ENCODE measurements at regions not wholly inside any gene's neighbourhood (a gene's known extent, or its start where the extent isn't known, plus 50 kb on each side); places are given as distances from the start of the nearest gene placed in this dataset.

DNA sequence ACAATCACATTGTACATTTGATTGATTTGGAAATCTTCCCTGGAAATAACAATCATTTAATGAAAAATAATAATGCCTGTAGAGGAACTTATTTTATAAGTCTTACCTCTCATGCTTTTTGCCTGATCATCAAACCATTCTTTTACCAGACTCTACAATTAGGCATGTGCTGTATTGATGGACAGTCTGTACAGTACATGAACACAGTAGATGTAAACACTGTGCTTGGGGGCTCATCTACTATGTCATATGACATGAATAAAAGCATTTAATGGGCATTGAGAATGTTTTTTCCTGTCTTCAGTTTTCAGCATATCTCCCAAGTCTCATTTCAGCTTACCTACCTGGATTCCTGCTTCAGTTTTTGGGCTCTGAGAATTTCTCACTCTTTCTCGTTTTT is 1070.9 kb downstream of the STIM2 start:
- ChIA-PET POLR2A (no interaction called here), CTCF (interaction anchor here (0.7 kb wide), 1 partner anchor 1149 kb away, joined by 4 read pairs; no protein-coding TSS in a partner anchor)
- no peak for TF ChIP-seq FOXA1 (IDR thresholded peaks at IDR 0.05)
- TF ChIP-seq SUZ12 (IDR thresholded peaks at IDR 0.05) = no peak
- no peak for TF ChIP-seq TARDBP (IDR thresholded peaks at IDR 0.05)
- no peak for TF ChIP-seq BHLHE40 (IDR thresholded peaks at IDR 0.05; ENCODE audit: borderline replicate concordance)
- TF ChIP-seq FOXM1 (IDR thresholded peaks at IDR 0.05; ENCODE audit: borderline replicate concordance) = no peak
- no peak for TF ChIP-seq SP1 (IDR thresholded peaks at IDR 0.05)
- no peak for TF ChIP-seq NFRKB (IDR thresholded peaks at IDR 0.05)
- TF ChIP-seq CTBP1 (IDR thresholded peaks at IDR 0.05; ENCODE audit: borderline replicate concordance) = no peak
- TF ChIP-seq LEF1 (IDR thresholded peaks at IDR 0.05; ENCODE audit: borderline replicate concordance) = no peak
- no peak for TF ChIP-seq L3MBTL2 (conservative IDR thresholded peaks at IDR 0.05)
- TF ChIP-seq ARNT (IDR thresholded peaks at IDR 0.05) = no peak
- TF ChIP-seq, protein P1, sequence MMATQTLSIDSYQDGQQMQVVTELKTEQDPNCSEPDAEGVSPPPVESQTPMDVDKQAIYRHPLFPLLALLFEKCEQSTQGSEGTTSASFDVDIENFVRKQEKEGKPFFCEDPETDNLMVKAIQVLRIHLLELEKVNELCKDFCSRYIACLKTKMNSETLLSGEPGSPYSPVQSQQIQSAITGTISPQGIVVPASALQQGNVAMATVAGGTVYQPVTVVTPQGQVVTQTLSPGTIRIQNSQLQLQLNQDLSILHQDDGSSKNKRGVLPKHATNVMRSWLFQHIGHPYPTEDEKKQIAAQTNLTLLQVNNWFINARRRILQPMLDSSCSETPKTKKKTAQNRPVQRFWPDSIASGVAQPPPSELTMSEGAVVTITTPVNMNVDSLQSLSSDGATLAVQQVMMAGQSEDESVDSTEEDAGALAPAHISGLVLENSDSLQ (IDR thresholded peaks at IDR 0.05) = no peak
- TF ChIP-seq ZNF384 (IDR thresholded peaks at IDR 0.05) = no peak
- no peak for TF ChIP-seq ELF4 (IDR thresholded peaks at IDR 0.05)
- TF ChIP-seq HDGF (IDR thresholded peaks at IDR 0.05; ENCODE audit: borderline replicate concordance) = no peak
- no peak for TF ChIP-seq FOXK2 (IDR thresholded peaks at IDR 0.05)
- DNase-seq (ENCODE audit: extremely low spot score) = no peak

DNA sequence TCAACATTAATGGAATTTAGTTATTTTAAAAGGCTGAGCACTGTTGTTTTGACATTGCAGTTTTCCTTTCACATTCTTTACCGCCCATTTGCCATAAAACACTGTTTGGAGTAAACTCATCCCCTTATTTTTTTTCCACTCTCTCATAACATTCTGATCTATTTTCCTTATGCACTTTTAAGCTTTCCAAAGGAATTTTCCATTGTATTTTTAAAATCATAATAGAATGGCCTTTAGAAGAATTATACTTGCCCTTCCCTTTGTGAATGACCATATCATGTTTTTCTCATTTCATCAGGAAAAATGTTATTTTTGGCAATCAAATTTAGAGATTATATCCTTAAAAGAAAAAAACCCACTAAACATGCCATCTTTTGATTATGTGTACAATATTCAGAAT is 1074.2 kb downstream of the STIM2 start:
- ChIA-PET POLR2A (no interaction called here), CTCF (no interaction called here)
- no peak for TF ChIP-seq NFRKB (IDR thresholded peaks at IDR 0.05)
- no peak for TF ChIP-seq L3MBTL2 (conservative IDR thresholded peaks at IDR 0.05)
- TF ChIP-seq BHLHE40 (IDR thresholded peaks at IDR 0.05; ENCODE audit: borderline replicate concordance) = no peak
- no peak for TF ChIP-seq FOXM1 (IDR thresholded peaks at IDR 0.05; ENCODE audit: borderline replicate concordance)
- TF ChIP-seq HDGF (IDR thresholded peaks at IDR 0.05; ENCODE audit: borderline replicate concordance) = no peak
- no peak for TF ChIP-seq ELF4 (IDR thresholded peaks at IDR 0.05)
- no peak for TF ChIP-seq CTBP1 (IDR thresholded peaks at IDR 0.05; ENCODE audit: borderline replicate concordance)
- no peak for TF ChIP-seq FOXK2 (IDR thresholded peaks at IDR 0.05)
- no peak for TF ChIP-seq ARNT (IDR thresholded peaks at IDR 0.05)
- TF ChIP-seq FOXA1 (IDR thresholded peaks at IDR 0.05) = no peak
- TF ChIP-seq, protein P1 (IDR thresholded peaks at IDR 0.05) = no peak
- no peak for TF ChIP-seq SP1 (IDR thresholded peaks at IDR 0.05)
- TF ChIP-seq LEF1 (IDR thresholded peaks at IDR 0.05; ENCODE audit: borderline replicate concordance) = no peak
- TF ChIP-seq ZNF384 (IDR thresholded peaks at IDR 0.05) = no peak

DNA sequence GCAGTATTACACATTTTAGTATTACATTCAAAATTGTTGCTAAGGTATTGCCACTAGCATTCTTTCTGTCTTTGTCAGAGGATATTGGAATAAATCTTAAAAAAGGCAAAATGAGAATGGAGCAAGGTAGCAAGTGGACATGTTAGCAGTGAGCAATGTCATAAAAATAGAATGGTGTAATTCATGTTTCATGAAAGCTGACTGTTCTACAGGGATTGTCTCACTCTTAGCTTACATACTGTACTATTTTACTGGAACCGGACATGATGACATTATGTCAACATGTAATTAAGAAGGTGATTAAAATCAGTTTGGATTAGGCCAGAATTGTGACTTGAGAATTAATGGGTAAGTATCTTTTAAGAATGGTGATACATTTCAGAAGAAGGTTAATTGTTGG is 1086.2 kb downstream of the STIM2 start:
- POLR2A ChIA-PET = no interaction called here
- CTCF ChIA-PET = no interaction called here
- TF ChIP-seq FOXA1 (IDR thresholded peaks at IDR 0.05) (no peak), LEF1 (IDR thresholded peaks at IDR 0.05; ENCODE audit: borderline replicate concordance) (no peak), SP1 (IDR thresholded peaks at IDR 0.05) (no peak)
- DNase-seq (ENCODE audit: extremely low spot score) = no peak

More for the DNA sequence above, 1074.2 kb downstream of the STIM2 start:
- no peak for DNase-seq (ENCODE audit: extremely low spot score)

DNA sequence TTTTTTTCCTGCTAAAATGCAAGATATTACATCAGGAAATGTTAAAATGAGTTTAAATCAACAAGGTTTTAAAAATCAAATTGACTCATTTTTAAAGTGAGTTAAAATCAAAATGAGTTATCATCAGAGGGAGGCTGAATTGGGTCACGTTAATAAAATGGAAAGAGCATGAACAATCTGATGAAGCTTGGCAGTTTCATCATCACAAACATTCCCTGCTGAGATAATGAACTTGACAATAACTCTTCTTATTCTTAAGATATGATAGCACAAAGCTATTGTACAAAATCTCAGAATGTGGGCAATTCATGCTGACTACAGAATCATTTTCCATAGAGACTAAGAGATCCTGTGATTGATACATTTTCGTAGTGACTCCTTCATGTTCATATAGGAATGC is 1086.7 kb downstream of the STIM2 start:
- TF ChIP-seq ZNF384 (IDR thresholded peaks at IDR 0.05) (no peak), LEF1 (IDR thresholded peaks at IDR 0.05; ENCODE audit: borderline replicate concordance) (no peak), L3MBTL2 (conservative IDR thresholded peaks at IDR 0.05) (no peak), FOXM1 (IDR thresholded peaks at IDR 0.05; ENCODE audit: borderline replicate concordance) (no peak), TARDBP (IDR thresholded peaks at IDR 0.05) (no peak), SUZ12 (IDR thresholded peaks at IDR 0.05) (no peak), HDGF (IDR thresholded peaks at IDR 0.05; ENCODE audit: borderline replicate concordance) (no peak), ARNT (IDR thresholded peaks at IDR 0.05) (no peak), NFRKB (IDR thresholded peaks at IDR 0.05) (no peak), SP1 (IDR thresholded peaks at IDR 0.05) (no peak), BHLHE40 (IDR thresholded peaks at IDR 0.05; ENCODE audit: borderline replicate concordance) (no peak), FOXA1 (IDR thresholded peaks at IDR 0.05) (no peak), CTBP1 (IDR thresholded peaks at IDR 0.05; ENCODE audit: borderline replicate concordance) (no peak), FOXK2 (IDR thresholded peaks at IDR 0.05) (no peak), ELF4 (IDR thresholded peaks at IDR 0.05) (no peak)
- TF ChIP-seq, protein P1 (IDR thresholded peaks at IDR 0.05) = no peak
- POLR2A ChIA-PET = no interaction called here
- no peak for DNase-seq (ENCODE audit: extremely low spot score)
- CTCF ChIA-PET = no interaction called here

DNA sequence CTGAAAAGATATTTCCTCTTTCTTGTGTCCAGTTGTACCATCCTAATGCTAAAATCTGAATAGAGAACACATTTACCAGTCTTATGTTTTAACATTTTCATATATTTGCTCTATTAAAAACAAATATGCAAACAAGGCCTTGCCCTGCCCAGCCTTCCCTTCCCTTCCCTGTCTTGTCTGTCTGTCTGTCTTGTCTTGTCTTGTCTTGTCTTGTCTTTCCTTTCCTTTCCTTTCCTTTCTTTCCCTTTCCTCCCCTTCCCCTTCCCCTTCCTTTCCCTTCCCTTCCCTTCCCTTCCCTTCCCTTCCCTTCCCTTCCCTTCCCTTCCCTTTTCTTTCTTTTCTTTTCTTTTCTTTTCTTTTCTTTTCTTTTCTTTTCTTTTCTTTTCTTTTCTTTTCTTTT is 1103.5 kb downstream of the STIM2 start:
- CTCF ChIA-PET = no interaction called here
- TF ChIP-seq TARDBP (IDR thresholded peaks at IDR 0.05) = no peak
- TF ChIP-seq SUZ12 (IDR thresholded peaks at IDR 0.05) = no peak
- no peak for TF ChIP-seq ARNT (IDR thresholded peaks at IDR 0.05)
- TF ChIP-seq L3MBTL2 (conservative IDR thresholded peaks at IDR 0.05) = no peak
- TF ChIP-seq, protein P1 (IDR thresholded peaks at IDR 0.05) = no peak
- TF ChIP-seq BHLHE40 (IDR thresholded peaks at IDR 0.05; ENCODE audit: borderline replicate concordance) = no peak
- TF ChIP-seq ELF4 (IDR thresholded peaks at IDR 0.05) = no peak
- no peak for TF ChIP-seq LEF1 (IDR thresholded peaks at IDR 0.05; ENCODE audit: borderline replicate concordance)
- no peak for TF ChIP-seq HDGF (IDR thresholded peaks at IDR 0.05; ENCODE audit: borderline replicate concordance)
- TF ChIP-seq ZNF384 (IDR thresholded peaks at IDR 0.05) = no peak
- TF ChIP-seq FOXK2 (IDR thresholded peaks at IDR 0.05) = no peak
- no peak for TF ChIP-seq CTBP1 (IDR thresholded peaks at IDR 0.05; ENCODE audit: borderline replicate concordance)
- TF ChIP-seq FOXM1 (IDR thresholded peaks at IDR 0.05; ENCODE audit: borderline replicate concordance) = no peak
- no peak for TF ChIP-seq SP1 (IDR thresholded peaks at IDR 0.05)
- no peak for TF ChIP-seq NFRKB (IDR thresholded peaks at IDR 0.05)
- no peak for TF ChIP-seq FOXA1 (IDR thresholded peaks at IDR 0.05)
- DNase-seq (ENCODE audit: extremely low spot score) = no peak
- POLR2A ChIA-PET = no interaction called here

Measured in HEK293T (cell line).